Ishikawa (cell line): ENCODE measurements at regions not wholly inside any gene's neighbourhood (a gene's known extent, or its start where the extent isn't known, plus 50 kb on each side); places are given as distances from the start of the nearest gene placed in this dataset.

Experiments used
- CEBPB ChIP-seq: IDR thresholded peaks from 2 replicates; pipeline ENCODE4 v1.6.1; 2012
- CREB1 ChIP-seq: IDR thresholded peaks from 2 replicates; pipeline ENCODE4 v1.6.1; 2012; ENCODE audit warnings: low read depth
- EGR1 ChIP-seq: IDR thresholded peaks from 2 replicates; pipeline ENCODE4 v1.6.1; 2012
- EP300 ChIP-seq: IDR thresholded peaks from 2 replicates; pipeline ENCODE4 v1.6.1; 2012; ENCODE audit warnings: borderline replicate concordance
- MAX ChIP-seq: IDR thresholded peaks from 2 replicates; pipeline ENCODE4 v1.6.1; 2012
- NFIC ChIP-seq: IDR thresholded peaks from 2 replicates; pipeline ENCODE4 v1.6.1; 2012
- RAD21 ChIP-seq: IDR thresholded peaks from 2 replicates; pipeline ENCODE4 v1.6.1; 2012; ENCODE audit warnings: low read depth
- TAF1 ChIP-seq: IDR thresholded peaks from 2 replicates; pipeline ENCODE4 v1.6.1; 2012; ENCODE audit warnings: low read depth, mild to moderate bottlenecking
- TCF12 ChIP-seq: IDR thresholded peaks from 2 replicates; pipeline ENCODE4 v1.6.1; 2012; ENCODE audit warnings: low read depth
- TEAD4 ChIP-seq: IDR thresholded peaks from 2 replicates; pipeline ENCODE4 v1.6.1; 2012
- USF1 ChIP-seq: IDR thresholded peaks from 2 replicates; pipeline ENCODE4 v1.6.1; 2012
- YY1 ChIP-seq: IDR thresholded peaks from 2 replicates; pipeline ENCODE4 v1.6.1; 2012; ENCODE audit warnings: low read depth
- ZBTB7A ChIP-seq: IDR thresholded peaks from 2 replicates; pipeline ENCODE4 v1.6.1; 2012; ENCODE audit warnings: low read depth

GRCh38 chr11:119788911-119789560 lies 60.0 kb upstream of the NECTIN1 start:
- TF ChIP-seq TCF12 (no peak), EP300 (no peak), EGR1 (no peak), CREB1 (no peak), MAX (no peak), CEBPB (no peak), RAD21 (no peak), TEAD4 (no peak), NFIC (no peak), YY1 (no peak), ZBTB7A (no peak), TAF1 (no peak), USF1 (no peak)
